ENCODE measurements at regions not wholly inside any gene's neighbourhood (a gene's known extent, or its start where the extent isn't known, plus 50 kb on each side); places are given as distances from the start of the nearest gene placed in this dataset.
A peak's percentile ranks its signal among the peaks of the same experiment; 100 is the strongest.

DNA sequence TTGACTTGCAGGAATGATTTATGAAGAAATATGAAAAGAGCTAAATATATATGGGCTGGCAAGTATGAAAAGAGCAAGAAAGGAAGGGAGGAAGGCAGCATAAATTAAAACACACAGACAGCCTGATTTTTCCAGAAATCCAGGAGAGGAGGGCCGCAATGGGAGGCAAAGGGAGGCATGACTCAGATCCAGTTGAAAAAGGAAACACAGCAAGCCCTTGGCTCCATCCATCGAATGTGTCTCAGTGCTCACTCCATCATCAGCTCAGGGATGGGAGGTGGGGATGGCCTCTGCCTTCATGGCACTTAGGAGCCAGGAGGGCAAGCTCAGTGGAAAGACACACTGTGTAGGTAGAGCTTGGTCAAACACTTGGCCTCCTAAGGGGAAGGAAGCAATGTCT is 75.7 kb upstream of the PDZD8 start:
- no peak overlapping the region for H3K4me3 ChIP-seq (ENCODE audit: low read depth, low read length)
- in situ Hi-C loops (cut with HindIII; ENCODE audit: low sequenced_read_pairs) = no loop called here
- DNase-seq (ENCODE audit: low read depth, low spot score) = no peak
- TF ChIP-seq, protein P1, sequence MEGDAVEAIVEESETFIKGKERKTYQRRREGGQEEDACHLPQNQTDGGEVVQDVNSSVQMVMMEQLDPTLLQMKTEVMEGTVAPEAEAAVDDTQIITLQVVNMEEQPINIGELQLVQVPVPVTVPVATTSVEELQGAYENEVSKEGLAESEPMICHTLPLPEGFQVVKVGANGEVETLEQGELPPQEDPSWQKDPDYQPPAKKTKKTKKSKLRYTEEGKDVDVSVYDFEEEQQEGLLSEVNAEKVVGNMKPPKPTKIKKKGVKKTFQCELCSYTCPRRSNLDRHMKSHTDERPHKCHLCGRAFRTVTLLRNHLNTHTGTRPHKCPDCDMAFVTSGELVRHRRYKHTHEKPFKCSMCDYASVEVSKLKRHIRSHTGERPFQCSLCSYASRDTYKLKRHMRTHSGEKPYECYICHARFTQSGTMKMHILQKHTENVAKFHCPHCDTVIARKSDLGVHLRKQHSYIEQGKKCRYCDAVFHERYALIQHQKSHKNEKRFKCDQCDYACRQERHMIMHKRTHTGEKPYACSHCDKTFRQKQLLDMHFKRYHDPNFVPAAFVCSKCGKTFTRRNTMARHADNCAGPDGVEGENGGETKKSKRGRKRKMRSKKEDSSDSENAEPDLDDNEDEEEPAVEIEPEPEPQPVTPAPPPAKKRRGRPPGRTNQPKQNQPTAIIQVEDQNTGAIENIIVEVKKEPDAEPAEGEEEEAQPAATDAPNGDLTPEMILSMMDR (IDR thresholded peaks at IDR 0.05; ENCODE audit: low read depth, low read length) = no peak

DNA sequence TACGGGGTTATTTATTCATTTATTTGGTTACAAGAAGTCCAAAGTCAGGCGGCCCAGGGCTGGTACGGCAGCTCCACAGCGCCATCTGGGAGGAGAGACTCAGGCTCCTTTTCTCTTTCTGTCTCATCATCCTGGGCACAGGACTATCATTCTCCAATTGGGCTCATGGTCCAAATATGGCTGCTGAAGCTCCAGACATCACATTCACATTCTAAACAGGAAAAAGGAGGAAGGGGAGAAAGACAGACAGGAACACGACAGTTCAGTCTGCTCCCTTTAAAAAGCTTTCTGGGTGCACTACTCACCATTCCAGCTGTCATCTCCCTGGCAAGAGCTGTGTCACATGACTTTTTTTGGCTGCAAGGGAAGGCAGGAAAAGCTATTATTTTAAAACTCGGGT is 74.4 kb upstream of the PDZD8 start:
- TF ChIP-seq, protein P1 (IDR thresholded peaks at IDR 0.05; ENCODE audit: low read depth, low read length) = peak; percentile 39
- DNase-seq (ENCODE audit: low read depth, low spot score) = no peak
- in situ Hi-C loops (cut with HindIII; ENCODE audit: low sequenced_read_pairs) = no loop called here
- no peak overlapping the region for H3K4me3 ChIP-seq (ENCODE audit: low read depth, low read length)

DNA sequence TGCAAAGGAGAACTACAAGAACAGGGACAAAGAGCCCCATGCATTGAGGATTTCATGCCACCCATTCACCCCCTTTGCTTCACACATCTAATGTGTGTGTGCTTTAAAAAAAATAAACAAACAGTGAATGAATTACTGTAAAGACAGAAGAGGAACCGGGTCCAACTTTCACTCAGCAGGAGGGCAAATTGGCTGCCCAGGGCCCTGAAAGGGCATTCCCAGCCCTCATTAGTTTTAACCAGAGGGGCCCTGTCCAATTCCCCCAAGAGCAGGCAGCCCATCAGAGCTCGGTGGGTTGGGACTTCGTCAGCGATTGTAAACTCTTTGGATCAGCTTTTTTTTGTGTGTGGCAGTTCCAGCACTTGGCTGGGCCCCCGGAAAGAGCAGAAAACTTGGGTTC is 73.6 kb upstream of the PDZD8 start:
- H3K4me3 ChIP-seq (ENCODE audit: low read depth, low read length) = no peak overlapping the region
- in situ Hi-C loops (cut with HindIII; ENCODE audit: low sequenced_read_pairs) = no loop called here
- TF ChIP-seq, protein P1 (IDR thresholded peaks at IDR 0.05; ENCODE audit: low read depth, low read length) = no peak
- DNase-seq (ENCODE audit: low read depth, low spot score) = no peak

GRCh38 chr10:117445992-117446391 is 70.8 kb upstream of the PDZD8 start:
- in situ Hi-C loops (cut with HindIII; ENCODE audit: low sequenced_read_pairs) = no loop called here
- no peak overlapping the region for H3K4me3 ChIP-seq (ENCODE audit: low read depth, low read length)
- TF ChIP-seq, protein P1 (IDR thresholded peaks at IDR 0.05; ENCODE audit: low read depth, low read length) = no peak
- no peak for DNase-seq (ENCODE audit: low read depth, low spot score)

GRCh38 chr10:117444497-117445040 is 69.3 kb upstream of the PDZD8 start:
- in situ Hi-C loops (cut with HindIII; ENCODE audit: low sequenced_read_pairs) = no loop called here

DNA sequence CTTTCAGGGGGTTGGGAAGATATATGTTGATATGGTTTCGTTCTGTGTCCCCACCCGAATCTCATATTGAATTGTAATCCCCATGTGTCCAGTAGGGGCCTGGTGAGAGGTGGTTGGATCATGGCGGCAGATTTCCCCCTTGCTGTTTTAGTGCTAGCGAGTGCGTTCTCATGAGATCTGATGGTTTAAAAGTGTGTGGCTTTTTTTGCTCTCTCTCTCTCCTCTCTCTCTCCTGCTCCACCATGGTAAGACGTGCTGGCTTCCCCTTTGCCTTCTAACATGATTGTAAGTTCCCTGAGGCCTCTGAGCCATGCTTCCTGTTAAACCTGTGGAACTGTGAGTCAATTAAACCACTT is 68.4 kb upstream of the PDZD8 start:
- in situ Hi-C loops (cut with HindIII; ENCODE audit: low sequenced_read_pairs) = no loop called here
- no peak overlapping the region for H3K4me3 ChIP-seq (ENCODE audit: low read depth, low read length)
- TF ChIP-seq, protein P1 (IDR thresholded peaks at IDR 0.05; ENCODE audit: low read depth, low read length) = no peak
- DNase-seq (ENCODE audit: low read depth, low spot score) = no peak

More at GRCh38 chr10:117444497-117445040, 69.3 kb upstream of the PDZD8 start:
- no peak overlapping the region for H3K4me3 ChIP-seq (ENCODE audit: low read depth, low read length)
- TF ChIP-seq, protein P1 (IDR thresholded peaks at IDR 0.05; ENCODE audit: low read depth, low read length) = no peak
- no peak for DNase-seq (ENCODE audit: low read depth, low spot score)

Measured in astrocyte of the spinal cord (primary cell).